HG03442 (cell line): ENCODE measurements at regions not wholly inside any gene's neighbourhood (a gene's known extent, or its start where the extent isn't known, plus 50 kb on each side); places are given as distances from the start of the nearest gene placed in this dataset.
A peak's percentile ranks its signal among the peaks of the same experiment; 100 is the strongest.

Experiments
- ATAC-seq: cut with Tn5 transposase; IDR thresholded peaks from one replicate; pipeline ENCODE4 v1.9.1; 2021; ENCODE audit warnings: mild to moderate bottlenecking, moderate library complexity; ENCODE audit not compliant: unreplicated experiment

DNA sequence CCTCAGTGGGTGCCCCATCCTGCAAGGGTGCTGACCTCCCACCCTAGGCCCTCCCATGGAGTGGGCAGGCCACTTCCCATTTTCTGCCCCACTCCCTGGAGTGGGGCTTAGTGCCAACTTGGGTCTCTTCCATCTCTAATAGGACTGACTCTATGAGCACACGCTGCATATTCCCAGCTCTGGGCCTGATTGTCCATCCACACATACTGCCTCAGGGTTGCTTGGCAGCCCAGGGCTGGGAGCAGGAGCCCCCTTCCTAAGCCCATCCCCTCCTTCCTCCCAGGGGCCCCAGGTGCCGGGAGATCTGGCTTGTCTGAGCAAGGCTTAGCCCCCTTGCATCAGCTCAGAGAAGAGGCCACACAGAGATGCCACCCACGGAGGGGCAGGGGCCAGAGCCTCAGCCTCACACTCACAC lies 55.1 kb downstream of the PJA1 start:
- ATAC-seq = no peak

- ATAC-seq = no peak
These were observed 55.5 kb downstream of the PJA1 start for GRCh38 chrX:69109706-69110105.

GRCh38 chrX:69109036-69109663 lies 56.1 kb downstream of the PJA1 start:
- no peak for ATAC-seq

GRCh38 chrX:69107747-69108401 lies 57.4 kb downstream of the PJA1 start:
- no peak for ATAC-seq

DNA sequence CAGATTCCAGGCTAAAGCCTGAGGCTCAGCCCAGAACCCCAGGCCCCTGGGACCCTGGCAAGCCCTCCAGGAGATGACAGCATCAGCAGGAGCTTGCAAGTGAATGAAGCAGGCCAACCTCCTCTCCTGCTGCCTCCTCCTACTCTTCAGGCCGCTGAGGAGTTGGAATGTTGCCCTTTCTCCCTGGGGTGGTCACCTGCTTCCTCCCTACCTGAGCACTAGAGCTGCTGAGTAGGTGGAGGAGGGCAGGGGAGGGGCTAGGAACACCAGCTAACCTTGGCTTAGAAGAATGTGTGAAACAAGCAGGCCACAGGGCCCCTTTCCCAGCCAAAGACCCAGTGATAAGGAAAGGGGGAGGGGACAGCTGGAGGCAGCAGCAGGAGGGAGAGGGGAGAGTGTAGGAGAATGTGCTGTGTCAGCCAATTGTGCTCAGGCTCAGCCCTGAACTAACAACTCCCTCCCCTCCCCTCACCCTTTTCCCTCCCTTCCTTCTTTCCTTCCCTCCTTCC lies 58.0 kb downstream of the PJA1 start:
- ATAC-seq = no peak

- ATAC-seq = no peak
These were observed 60.4 kb downstream of the PJA1 start for GRCh38 chrX:69104756-69105434.

GRCh38 chrX:69103539-69103938 lies 61.7 kb downstream of the PJA1 start:
- no peak for ATAC-seq

DNA sequence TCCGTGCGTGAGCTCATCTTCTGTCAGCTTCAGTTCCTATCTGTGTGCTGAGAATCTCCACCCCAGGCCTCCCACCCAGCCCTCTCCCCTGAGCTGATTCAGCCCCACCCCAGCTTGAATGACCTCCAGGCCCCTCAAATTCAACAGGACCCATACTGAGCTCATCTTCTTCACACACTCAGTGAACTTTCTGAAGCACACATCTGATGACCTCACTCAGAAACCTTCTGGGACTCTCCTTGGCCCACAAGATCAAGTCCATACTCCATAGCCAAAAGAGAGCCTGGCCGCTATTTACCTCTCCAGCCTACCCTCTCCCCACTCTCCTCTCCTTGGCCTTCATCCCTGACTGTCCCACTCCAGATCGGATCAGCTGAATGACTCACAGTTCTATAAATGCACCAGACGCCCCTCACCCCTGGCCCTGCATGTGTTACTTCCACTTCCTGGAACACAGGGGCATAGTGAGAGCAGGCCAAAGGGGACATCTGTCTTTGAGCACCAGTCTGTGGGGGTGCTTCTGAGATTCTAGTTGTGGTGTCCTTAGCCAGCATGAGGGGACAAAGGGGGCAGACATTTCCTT lies 62.5 kb downstream of the PJA1 start:
- no peak for ATAC-seq

DNA sequence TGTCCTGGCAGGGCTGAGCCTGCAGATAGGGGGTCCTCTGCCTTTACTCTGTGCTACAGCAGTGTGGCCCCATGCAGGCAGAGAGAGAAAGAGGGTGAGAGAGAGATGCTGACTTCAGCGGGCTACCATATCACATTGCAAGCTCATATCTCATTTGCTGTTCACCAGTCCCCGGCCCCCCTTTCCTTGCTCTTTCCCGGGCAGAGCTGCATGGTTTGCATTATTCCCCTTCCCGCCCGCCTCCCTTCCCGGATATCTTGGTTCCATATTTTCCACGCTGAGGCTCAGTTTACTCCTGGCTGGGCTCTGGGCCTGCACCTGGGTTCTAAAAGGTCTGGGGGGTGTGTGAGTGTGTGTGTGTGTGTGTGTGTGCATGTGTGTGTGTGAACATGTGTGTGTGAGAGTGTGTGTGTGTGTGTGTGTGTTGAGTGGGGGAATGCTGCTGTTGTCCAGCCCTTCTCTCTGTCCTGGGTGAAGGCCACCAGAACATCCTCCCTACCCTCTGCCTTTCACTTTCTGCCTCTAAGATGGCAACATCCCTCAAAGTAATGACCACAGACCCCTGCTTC lies 63.5 kb downstream of the PJA1 start:
- no peak for ATAC-seq

- no peak for ATAC-seq
These were observed 64.8 kb downstream of the PJA1 start for GRCh38 chrX:69100478-69100877.

- ATAC-seq = no peak
These were observed 67.6 kb downstream of the PJA1 start for GRCh38 chrX:69097451-69098236.

DNA sequence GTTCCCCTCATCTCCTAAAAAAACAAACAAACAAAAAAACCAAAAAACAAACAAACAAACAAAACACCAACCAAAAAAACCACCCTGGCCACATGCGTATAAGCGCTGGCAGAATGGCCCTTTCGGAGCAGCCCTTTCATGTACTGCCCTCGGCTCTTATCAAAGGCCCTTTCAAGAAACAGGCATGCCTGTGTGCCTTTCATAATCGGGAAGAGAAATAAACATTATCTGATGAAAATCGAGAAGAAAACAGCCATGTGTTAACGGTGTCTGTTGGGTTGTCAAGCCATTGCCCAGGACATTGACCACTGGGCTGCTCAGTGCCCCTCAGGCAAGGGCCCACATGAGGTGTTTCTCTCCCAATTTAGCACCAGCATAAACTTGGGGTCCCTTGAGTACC lies 68.3 kb downstream of the PJA1 start:
- ATAC-seq = no peak

DNA sequence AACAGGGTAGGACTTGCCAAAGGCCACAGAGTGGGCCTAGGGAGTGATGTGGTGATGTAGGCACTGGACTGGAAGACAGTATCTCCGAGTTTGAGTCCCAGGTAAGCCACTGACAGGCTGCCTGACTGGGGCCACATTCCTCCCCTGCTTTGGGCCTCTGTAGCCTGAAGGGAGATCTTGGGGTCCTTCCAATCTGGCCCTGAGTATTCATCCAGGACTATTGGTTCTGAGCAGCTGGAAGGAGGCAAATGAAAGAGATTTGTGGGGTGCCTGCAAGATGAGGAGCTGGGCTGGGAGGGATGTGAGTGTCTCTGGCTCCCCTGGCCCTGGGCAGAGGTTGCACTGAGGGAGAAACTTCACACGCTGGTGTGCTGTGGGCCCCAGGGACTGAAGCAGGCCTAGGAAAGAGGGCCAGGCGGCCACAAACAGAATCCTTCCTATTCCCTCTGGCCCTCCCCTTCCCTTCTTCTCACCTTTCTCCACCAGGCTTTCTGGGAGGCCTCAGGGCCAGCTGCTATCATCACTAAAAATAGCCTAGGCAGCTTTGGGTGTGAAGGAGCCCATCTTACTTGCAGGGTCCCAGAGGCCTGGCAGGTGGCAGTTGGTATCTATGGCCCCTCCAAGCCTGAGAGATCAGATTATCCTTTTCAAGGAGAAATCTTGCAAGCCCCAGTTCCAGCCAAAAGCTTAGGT lies 70.1 kb downstream of the PJA1 start:
- no peak for ATAC-seq

DNA sequence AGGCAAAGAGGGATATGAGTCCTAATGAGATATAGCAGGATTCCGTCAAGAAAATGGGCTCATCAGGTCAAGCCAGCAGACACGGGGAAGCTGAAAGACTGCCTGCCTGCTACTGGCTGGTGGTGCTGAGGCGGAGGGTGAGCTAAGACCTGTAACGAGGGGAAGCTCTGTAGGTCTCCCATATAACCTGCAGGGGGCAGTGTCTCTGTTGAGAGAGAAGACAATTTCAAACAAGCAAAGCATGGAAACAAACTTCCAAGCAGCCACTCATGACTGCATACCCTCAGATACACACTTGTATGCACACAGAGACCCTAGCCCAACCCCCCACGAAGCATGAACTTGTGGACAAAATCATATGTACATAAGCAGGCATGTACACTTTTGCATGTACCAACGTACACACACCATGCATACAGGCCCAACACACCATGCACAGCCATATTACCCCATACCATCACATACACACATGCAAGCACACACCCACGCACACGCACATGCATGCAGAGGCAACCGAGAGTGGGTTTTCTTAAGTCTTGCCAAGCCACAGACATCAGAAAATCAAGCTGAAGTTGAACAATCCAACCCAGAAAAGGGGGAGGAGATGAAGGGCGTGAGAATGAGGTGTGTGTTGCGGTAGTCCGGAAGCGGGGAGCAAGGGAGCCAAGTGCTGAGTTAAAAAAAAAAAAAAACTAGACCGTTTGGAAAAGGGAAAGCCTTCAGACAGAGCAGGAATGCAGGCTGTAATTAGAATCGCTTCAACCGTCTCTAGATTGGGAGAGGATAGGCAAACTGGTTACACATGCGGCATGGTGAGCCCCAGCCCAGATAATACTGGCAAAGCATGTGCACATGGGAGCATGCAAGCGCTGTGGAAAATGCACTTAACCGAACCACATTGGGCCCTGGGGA lies 71.0 kb downstream of the PJA1 start:
- ATAC-seq = peak; percentile 65

DNA sequence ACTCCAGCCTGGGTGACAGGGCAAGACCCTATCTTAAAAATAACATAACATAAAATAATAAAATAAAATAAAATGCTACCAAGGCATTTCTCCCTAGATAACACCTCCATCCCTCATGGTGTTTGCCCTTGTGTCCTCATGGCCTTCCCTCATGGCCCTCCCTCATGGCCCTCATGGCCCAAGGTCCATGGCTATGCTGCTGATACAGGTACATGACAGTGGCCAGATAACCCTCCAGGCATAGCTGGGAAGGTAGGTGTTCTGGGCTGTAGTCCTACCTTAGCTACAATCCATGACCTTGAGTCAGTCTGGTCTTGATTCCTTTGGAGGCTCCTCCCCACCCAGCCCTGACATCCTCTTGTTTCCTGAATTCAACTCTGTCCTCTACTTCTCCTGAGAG lies 75.2 kb downstream of the PJA1 start:
- ATAC-seq = no peak

- ATAC-seq = no peak
These were observed 76.0 kb downstream of the PJA1 start for GRCh38 chrX:69089203-69089602.

- ATAC-seq = no peak
These were observed 76.9 kb downstream of the PJA1 start for GRCh38 chrX:69088171-69088938.

DNA sequence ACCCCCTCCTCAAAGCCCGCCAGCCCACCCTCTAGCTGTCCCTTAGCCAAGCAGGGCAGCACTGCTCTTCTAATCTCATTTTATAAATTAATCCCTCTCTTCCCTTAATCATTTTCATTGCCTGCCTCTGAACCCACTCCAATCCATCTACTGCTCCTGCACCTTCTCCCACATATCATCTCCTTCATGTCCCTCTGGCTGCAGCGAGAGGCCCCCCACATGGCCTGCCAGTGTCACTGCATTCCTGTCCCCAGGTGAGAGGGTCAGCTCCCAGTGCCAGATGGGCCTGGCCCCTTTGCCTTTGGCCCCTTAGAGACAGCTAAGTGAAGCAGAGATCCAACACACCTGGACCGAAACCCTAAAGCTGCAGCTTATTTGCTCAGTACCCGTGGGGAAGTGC lies 79.4 kb downstream of the PJA1 start:
- no peak for ATAC-seq
